Skin of body (tissue), 1 donor: ENCODE measurements at regions not wholly inside any gene's neighbourhood (a gene's known extent, or its start where the extent isn't known, plus 50 kb on each side); places are given as distances from the start of the nearest gene placed in this dataset.
A peak's percentile ranks its signal among the peaks of the same experiment; 100 is the strongest.

Experiments
- DNase-seq: peaks from one replicate; lab custom pipeline; 2025; lab: John Stamatoyannopoulos, UW

DNA sequence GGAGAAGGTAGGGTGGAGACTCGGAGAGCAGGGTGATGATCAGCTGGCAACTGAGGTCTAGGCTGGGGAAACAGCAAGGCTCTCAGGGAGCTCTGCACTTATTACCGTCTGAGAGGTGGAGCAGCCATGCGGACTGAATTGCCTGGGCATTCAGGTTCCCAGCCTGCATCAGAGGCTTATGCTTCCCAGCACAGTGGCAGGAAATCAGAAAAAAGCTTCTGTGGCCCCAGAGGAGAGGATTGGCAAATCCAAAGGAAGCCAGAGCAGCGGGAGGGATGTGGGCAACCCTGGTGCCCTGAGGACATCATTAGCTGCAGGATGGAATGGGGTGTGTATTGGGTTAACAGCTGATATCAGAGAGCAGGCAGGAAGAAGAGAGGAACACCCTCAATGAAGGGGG lies 374.1 kb upstream of the POU3F1 start:
- DNase-seq: no peak

DNA sequence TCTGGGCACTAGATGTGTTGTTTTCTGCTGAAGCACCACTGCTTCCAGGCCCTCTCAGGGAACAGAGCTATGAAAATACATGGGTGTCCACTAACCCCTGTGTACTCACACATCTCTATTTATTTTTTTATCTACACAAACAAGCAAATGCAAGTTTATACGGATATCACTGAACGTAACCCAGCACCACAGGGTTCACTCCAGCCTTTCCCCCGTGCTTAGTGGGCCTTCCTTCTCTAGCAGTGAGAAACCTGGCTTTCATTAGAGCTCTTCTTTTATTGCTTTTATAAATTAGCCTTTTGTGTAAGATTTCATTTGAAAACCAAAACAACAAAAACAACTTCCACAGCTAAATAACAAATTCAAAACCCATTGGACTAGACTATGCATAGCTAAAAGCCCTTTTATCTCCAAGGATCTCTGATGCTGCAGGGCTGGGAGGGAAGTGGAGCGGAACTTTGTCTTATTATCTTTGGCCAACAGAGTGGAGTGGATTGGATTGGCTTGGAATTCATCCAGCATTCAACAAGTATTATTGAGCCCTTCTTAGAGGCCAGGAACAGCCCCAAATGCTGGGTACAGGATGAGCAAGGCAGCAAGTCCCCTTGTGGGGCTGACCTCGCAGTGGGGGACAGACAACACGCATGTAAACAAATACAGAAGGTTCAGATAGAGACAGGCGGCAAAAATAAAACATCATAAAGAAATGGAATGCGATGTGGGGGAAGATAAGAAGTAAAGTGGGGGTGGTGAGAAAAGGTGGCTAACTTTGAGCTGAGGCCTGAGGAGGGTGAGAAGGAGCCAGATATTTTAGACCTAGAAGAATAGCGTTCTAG lies 371.8 kb upstream of the POU3F1 start:
- DNase-seq: peak; percentile 7

DNA sequence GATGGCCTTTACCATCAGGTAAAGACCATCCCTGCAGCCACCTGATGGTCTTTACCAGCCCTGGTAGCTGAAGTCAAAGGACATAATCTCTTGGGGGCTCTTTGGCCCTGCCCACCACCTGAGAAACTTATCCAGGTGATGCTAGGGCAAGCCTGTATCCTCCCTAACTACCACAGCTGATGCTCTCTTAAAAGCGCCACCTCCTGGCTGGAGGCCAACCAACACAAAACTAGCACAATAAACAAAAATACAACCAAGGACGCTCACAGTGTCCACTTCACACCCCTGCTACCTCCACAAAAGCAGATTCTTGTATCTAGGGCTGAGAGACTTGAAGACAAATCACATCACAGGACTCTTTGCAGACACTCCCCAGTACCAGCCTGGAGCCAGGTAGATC lies 357.1 kb upstream of the POU3F1 start:
- DNase-seq: no peak

DNA sequence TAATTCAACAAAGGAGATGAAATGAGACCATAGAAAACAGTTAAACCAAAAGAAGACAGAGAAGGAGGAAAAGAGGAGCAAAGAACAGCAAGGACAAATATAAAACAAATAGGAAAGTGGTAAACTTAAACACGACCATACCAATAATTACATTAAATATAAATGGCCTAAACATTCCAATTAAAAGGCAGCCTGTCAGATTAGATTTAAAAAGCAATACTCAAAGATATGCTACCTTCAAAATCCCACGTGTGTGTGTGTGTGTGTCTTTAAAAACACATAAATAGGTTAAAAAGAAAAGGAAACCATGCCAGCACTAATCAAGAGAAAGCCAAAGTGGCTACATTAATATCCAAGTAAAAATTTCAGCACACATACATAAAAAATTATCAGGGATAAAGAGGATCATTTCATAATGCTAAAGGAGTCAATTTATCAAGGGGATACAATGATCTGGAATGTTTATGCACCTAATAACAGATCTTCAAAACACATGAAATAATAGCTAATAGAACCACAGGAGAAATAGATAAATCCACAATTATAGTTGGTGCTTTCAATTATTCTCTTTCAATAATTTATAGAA lies 355.7 kb upstream of the POU3F1 start:
- no peak for DNase-seq

DNA sequence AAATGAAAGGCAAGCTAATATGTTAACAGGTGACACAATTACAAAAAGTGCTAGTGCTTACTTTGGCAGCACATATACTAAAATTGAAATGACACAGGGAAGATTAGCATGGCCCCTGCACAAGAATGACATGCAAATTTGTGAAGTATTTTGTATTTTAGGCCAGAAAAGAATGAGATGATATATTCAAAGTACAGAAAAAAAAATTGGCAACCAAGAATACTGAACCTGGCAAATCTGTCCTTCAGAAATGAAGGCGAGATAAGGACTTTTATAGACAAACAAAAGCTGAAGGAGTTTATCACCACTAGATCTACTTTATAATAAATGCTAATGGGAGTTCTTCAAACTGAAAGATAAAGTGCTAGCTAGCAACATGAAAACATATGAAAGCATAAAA lies 350.0 kb upstream of the POU3F1 start:
- no peak for DNase-seq

DNA sequence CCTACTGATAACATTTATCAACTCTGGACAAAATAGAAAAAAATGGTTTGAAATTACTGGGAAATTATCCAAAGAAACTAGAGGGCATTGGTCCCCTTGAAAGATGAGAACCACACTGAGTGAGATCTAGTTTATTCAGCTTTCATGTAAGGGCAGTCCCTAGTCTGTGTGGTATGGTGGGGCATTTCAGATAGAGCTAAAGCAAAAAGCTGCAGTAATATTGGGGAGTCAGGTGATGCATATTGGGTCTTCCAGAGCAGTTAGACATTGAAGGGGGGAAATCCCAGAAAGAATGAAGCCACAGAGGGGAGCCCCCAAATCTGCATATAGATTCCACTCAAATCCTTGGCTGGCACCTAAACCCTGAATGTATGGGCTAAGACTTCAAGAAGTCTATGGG lies 347.7 kb upstream of the POU3F1 start:
- DNase-seq: no peak

DNA sequence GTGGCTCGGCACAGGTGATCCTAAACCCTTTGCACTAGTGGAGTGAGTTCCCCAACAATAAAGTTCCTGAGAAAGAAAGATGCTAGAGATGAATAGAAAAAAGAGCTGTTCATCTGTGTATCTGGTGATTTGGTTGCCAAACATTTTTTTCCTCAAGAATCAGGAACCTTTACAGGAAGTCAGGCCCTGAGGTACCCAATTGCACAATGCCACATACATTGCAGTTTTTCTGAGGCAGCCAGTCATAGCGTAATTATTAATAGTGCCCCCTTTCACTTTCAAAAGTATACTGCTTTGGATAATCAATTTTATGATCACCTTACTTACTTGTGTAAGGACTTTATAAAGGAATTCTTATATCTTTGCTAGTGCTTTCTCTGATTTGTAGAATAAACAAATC lies 346.3 kb upstream of the POU3F1 start:
- no peak for DNase-seq

DNA sequence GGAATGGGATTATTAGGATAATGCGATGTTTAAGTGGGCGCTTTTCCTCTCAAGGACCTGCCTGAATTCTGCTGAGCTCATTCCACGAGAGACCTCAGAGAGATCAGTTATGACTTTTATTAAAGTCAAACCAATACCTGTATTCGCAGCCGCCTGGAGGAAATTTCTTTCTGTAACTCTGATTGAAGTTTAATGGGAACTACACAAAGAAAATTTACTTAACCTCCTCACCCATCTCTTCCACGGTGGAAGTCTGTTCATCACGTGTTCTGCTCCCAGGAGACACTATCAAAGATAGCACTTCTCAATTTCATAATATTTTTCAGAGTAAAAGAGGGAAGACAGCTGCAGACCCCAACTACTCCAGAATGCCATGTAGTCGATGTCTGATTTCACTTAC lies 334.7 kb upstream of the POU3F1 start:
- no peak for DNase-seq

DNA sequence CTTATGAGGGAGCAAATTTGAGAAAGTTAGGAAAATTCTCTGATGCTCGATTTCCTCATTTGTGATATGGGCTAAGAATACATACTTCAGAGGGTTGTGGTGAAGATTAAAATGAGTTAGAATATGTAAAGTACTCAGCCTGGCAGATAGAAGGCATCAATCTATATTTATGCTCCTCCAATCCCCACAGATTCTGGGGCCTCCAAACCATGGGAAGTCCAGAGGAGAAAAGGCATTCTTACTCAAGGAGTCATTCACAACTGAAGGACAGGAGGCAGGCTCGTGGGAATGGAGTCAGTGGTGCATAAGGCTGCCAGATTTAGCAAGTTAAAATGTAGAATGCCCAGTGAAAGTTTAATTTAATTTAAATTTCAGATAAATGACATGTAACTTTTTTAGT lies 330.0 kb upstream of the POU3F1 start:
- no peak for DNase-seq

DNA sequence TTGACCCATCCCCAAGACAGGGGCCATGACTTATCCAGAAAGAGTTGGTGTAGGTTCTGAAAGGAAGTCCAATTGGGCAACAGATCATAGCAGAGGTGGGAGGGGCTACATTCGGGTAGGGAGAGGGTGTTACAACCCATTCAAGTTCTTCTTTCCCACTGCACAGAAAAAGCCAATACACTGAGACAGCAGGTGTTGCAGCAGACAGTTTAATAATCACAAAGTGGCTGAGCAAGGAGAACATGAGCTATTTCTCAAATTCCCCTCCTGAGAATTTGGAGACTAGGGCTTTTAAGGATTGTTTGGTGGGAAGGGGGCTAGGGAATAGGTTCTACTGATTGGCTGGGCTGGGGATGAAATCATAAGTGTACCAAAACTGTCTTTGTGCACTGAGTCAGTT lies 328.4 kb upstream of the POU3F1 start:
- DNase-seq: no peak

DNA sequence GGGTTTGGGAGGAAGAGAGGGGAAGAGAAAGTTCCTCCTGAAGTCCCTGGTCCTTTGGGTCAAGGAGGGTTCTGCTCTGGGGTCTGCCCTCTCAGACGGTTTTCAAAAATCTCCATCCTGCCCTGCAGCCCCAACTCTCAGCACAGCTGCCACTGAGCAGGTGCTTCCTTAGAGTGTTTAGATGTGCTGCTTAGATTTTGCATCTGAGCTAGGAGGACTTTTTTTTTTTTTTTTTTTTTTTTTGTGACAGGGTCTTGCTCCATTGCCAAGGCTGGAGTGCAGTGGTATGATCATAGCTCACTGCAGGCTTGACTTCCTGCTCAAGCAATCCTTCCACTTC lies 324.9 kb upstream of the POU3F1 start:
- no peak for DNase-seq

DNA sequence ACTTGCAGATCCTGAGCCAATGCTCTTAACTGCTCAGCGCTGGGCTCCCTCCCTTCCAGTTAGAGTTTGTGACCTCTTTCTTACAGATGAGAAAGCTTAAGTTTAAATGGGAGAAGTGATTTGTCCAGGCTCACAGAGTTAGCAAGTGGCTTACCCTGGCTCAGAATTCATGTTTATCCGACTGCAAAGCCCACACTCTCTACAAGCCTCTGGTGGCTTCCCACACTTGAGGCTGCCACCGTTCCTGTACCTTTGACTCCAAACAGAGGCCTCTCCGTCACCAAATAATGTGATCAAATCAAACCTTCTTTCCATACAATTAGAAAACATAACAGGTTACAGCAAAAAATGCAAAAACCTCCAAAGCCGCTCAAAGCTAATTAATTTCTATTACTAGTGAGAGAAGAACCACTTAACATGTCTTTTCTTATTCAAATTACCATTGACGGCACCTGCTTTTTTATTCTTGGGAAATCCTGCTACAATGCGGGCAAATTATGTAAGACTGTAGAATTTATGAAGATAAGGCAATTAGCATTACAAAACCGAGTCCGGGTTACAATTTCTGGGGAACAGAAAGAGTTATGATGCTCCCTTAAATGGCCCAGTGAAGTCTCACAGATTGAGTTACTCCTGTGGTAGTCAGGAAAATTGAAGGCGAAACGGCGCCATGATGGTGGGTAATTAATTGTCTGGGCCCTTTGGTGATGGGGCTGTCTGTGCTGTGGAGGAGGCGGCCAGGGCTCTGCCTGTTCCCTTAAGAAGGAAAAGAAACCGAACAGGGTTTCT lies 324.3 kb upstream of the POU3F1 start:
- no peak for DNase-seq

DNA sequence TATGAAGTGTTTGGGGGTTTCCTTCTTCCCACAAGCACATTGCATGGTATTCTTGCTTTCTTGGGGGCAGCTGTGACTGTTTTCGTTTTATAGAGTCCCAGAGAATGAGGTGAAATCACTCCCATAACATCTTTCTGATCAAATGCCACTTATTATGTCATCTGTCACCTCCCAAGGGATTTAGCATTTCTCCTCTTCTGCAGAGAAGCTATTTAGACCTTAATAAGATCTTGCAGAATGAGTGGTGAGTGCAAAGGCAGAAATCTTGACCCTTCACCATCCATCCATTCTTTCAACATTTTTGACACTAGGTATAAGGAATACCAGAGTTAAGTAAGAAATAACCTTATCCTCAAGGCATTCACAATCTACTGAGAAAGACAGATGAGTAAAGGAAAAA lies 318.6 kb upstream of the POU3F1 start:
- DNase-seq: no peak

DNA sequence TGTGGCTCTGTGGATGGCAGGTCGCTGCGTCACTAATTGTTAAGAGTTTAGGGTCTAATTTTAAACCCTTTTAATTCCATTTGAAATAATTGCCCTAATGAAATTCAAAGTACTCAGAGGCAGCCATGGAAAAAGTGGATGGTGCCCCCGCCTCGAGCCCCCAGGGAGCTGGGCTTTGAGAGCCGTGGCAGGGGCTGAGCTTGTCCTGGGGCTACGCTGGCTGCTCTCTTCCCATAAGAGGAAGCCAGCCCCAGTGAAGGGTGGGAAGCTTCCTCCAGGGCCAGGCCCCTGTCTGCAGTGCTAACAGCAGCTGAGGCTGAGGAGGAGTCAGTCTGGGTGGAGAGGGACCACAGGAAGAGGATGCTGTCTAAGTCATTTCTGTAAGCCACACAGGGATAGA lies 315.0 kb upstream of the POU3F1 start:
- DNase-seq: no peak

DNA sequence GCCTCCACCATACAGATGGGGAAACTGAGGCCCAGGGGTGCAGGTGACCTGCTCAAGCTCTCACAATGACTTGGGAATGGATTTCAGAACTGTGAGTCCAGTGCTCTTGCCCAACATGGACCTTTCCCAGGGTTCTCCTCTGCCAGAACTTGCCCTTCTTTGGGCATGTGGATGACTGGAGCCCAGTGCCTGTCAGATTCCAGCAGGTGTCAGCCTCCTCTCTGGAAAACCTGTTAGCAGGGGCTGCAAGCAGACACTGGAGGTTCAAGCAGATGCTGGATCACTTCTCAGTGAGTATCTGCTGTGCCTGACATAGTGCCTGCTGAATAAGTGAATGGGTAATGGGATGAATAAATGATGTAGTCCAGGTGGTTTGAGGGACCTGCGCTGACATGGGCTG lies 314.2 kb upstream of the POU3F1 start:
- DNase-seq: no peak

DNA sequence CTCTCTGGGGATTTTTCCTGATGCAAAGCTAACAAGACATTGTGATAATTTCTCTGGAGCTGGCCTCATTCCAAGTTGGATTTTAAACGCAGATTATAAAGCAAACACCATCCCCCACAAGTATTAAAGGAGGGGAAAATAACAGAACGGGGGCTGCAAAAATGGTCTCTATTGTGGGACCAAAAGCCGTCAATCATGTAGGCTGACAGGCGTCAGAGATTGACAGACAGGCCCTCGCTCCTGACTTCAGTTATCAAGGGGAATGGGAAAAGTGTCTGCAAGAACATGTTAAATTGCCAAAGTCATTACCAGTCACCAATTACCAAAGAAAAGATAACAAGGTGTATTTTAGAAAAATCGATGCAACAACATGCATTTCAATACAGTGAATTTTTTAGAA lies 307.4 kb upstream of the POU3F1 start:
- DNase-seq: no peak

DNA sequence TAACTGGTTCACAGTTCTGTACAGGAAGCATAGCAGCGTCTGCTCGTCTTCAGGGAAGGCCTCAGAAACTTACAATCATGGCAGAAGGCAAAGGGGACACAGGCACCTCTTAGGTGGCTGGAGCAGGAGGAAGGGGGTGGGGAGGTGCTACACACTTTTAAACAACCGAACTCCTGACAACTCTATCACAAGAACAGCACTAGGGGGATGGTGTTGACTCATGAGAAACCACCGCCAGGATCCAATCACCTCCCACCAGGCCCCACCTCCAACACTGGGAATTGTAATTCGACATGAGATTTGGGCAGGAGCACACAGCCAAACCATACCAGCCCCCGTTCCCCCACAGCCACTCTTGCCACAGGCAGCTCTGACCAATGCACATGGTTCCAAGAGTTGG lies 306.3 kb upstream of the POU3F1 start:
- no peak for DNase-seq

DNA sequence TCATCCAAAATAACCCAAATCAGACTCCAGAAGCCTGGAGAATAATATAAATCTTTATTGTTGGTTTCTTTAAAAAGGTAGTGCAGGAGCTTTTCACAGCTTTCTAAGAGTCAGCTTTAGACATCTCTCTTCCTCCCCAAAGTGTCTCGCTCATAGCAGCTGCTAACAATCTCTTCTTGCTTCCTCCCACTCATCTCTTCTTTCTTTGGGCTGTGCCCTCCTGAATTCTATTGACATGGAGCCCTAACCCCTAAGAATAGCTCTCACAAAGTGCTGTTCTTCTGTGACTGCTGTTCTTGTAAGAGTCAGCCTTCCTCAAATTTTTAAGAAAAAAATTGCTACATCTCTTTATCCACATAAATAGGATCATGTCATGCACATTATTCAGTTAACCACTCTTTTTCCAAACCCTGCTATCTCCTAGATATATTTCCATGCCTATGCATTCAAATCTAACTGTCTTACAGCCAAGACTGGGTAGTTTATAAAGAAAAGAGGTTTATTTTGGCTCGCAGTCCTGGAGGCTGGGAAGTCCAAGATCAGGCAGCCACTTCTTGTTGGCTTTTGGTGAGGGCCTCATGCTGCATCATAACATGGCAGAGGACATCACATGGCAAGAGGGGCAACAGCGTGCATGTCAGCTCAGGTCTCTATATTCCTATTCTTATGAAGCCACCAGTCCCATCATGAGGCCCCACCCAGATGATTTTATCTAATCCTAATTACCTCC lies 301.0 kb upstream of the POU3F1 start:
- no peak for DNase-seq

DNA sequence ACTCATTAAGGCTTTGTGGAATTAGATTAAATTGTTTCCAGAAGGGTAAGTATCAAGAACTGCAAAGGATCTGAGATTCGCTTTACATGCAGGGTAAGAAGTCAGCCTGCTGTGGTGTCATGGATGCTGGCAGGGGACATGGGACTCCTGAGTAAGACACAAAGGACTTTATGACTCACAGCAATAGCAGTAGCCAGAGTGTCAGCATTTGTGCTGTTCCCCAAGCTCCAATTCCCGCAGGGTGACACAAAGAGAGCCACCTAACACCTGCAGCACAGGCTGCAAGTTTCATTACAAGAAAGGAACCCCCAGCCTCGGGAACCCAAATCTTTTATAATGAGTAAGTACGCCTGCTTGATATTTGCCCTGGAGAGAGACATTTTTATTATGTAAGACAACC lies 298.1 kb upstream of the POU3F1 start:
- DNase-seq: no peak

DNA sequence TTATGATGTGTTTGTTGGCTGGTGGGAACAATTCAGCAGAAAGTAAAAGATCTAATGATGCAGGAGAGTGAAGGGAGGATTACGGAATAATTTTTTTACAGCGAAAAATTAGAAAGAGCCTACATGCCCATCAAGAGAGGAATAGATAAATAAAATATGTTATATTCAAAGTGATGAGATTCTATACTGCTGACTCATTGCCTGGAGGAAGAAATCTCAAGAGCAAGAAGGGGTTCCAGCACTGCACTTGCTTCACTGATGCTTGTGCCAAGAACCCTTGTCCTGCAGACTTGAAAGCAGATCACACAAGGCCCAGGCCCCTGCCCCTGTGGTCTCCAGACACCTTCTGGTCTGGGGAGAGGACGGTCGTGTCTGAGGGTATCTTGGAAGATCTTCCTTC lies 295.1 kb upstream of the POU3F1 start:
- no peak for DNase-seq

DNA sequence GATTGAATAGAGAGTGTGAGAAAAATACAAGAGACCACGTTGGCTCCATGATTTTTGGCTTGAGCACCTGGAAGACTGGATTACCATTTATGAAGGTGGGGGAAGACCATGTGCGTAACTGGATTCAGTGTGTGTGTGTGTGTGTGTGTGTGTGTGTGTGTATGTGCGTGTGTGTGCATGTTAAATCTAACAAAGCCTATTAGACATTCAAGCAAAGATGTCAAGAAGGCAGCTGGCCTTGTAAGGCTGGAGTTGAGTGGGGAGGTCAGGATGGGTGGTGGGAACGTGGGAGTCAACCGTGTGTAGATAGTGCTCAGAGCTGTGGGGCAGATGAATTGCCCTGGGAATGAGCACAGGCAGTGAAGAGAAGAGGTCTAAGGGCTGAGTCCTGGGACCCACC lies 293.8 kb upstream of the POU3F1 start:
- no peak for DNase-seq

DNA sequence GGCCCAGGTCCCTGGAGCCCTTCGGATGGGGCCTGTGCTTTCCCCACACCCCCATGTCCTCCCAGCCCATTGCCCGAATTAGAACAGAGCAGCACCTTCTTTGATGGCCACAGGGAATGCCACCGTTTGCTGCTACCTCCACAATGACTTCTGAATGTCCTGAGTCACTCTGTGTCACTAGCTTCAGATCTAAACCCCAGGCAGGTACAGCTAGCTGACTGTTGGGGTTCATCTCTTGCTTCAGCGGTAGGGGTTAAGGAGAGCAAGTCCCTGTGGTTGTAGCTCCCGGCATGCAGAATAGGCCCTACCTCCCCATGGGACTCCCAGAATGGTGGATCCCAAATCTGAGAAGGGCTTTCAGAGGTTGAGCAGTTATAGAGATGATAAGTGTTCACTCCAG lies 291.1 kb upstream of the POU3F1 start:
- DNase-seq: no peak
